HG03571 (cell line): ENCODE measurements at regions not wholly inside any gene's neighbourhood (a gene's known extent, or its start where the extent isn't known, plus 50 kb on each side); places are given as distances from the start of the nearest gene placed in this dataset.
"Not testable (repeated sequence)": the region's sequence is repeated elsewhere in the genome, so short reads cannot be mapped to it uniquely, and the experiment has no call there.

Experiments
- ATAC-seq: cut with Tn5 transposase; IDR thresholded peaks from one replicate; pipeline ENCODE4 v1.9.1; 2021; ENCODE audit not compliant: unreplicated experiment

GRCh38 chr13:66072097-66072496, 1158.0 kb downstream of the PCDH9 start:
- not testable (repeated sequence) for ATAC-seq

DNA sequence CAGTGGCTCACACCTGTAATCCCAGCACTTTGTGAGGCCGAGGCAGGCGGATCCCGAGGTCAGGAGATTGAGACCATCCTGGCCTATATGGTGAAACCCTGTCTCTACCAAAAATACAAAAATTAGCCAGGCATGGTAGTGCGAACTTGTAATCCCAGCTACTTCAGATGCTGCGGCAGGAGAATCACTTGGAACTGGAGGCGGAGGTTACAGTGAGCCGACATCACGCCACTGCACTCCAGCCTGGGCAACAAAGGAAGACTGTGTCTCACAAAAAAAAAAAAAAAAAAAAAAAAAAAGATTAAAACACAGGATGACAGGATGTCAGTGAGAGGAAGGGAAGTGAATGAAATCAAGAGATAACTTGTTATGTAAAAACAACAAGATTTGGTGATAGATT, 1158.5 kb downstream of the PCDH9 start:
- ATAC-seq, result no peak

DNA sequence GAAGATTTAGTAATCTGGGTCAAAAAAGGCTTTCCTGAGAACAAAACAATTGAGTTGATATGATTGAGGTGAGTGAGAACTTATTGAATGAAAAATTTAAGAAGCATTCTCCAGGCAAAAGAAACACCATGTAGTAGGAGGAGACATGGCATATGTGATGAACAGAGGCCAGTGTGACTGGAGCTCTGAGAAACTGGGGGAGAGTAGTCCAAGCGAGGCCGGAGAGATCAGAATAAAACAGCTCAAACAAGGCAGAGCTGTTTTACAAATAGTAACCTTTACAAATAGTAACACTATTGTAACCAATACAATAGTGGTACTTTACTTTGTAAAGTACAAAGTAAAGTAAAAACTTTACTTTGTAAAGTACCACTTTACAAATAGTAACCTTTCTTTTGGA, 1159.1 kb downstream of the PCDH9 start:
- no peak for ATAC-seq

DNA sequence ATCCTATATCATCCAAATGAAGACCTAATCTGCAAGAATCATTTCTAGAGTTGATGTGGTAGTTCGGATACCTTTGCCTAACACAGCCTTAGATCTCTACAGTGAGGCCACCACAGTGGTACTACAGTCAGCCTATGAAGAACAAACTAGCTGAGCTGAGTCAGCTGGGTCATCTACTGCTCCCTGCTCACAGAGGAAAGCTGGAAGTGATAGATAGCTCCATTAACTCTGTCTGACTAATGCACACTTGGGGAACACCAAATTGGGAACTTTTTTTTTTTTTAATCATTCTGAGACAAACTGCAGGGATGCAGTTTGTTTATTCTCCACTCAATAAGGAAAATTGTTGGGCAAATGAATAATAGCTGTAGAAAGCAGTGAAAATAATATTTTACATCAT, 1160.6 kb downstream of the PCDH9 start:
- ATAC-seq, result no peak

- no peak for ATAC-seq
These were observed 1161.5 kb downstream of the PCDH9 start for GRCh38 chr13:66068683-66069082.

DNA sequence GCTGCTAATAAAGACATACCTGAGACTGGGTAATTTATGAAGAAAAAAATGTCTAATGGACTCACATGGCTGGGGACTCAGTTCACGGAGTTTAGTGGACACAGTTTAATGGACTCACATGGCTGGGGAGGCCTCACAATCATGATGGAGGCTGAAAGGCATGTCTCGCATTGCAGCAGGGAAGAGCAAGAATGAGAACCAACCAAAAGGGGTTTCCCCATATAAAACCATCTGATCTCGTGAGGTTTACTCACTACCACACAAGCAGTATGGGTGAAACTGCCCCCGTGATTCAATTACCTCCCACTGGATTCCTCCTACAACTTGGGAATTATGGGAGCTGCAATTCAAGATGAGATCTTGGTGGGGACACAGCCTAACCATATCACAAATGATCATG, 1181.2 kb downstream of the PCDH9 start:
- ATAC-seq, result no peak

- ATAC-seq, result no peak
These were observed 1189.6 kb downstream of the PCDH9 start for GRCh38 chr13:66040506-66040905.

- no peak for ATAC-seq
These were observed 1193.0 kb downstream of the PCDH9 start for GRCh38 chr13:66037096-66037495.

DNA sequence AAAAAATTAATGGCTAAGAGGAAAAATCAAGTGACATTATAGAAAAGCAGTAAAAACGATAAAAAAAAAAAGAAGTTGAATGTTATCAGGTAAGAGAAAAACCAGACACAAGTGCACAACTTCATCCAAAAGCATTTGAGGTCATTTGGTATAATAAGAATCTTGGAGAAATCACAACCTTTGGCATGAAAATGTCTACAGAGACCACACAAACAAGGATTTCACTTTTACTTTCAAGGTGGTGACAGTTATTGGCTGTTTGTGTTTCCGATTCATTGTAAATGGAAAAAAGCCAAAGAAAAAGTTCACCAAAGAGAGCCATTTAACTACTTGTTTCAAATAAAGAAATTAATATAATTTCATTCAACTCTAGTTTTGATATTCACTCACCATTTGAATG, 1193.5 kb downstream of the PCDH9 start:
- ATAC-seq, result no peak

- ATAC-seq, result no peak
These were observed 1194.0 kb downstream of the PCDH9 start for GRCh38 chr13:66036024-66036614.

DNA sequence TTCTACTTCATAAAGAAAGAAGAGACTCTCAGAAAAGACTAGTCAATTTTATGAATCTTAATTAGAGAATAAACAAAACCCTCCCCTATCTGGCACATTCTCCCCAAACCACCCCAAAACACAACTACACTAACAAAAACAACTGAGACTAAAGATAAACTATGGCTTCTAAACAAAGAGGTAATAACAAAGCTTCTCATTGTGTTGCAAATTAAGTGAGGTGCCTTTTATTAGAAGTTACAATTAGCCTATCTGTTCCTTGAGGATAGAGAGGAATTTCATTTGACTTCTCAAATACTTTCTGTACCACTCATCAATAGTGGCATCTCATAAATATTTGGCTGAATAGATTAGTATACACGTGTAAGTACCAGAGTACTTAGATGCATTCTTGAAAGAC, 1196.2 kb downstream of the PCDH9 start:
- no peak for ATAC-seq

- no peak for ATAC-seq
These were observed 1208.3 kb downstream of the PCDH9 start for GRCh38 chr13:66021846-66022245.

DNA sequence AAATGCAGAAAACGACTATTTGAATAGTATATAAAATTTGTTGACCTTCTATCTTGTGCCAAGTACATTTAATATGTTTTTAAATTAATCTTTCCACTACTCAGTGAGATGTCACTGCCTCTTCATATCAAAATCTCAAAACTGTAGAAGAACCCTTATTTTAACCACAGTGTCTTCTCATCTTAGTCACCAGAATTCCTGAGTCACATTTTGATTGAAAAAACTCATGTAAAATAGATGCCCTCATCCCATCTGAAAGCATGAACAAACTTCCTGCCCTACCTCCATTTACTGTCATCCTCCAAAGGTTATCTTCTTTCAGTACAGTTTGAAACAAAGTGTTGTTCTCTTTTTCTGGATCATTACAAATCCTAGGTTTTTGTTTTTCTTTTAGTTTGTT, 1215.4 kb downstream of the PCDH9 start:
- no peak for ATAC-seq

DNA sequence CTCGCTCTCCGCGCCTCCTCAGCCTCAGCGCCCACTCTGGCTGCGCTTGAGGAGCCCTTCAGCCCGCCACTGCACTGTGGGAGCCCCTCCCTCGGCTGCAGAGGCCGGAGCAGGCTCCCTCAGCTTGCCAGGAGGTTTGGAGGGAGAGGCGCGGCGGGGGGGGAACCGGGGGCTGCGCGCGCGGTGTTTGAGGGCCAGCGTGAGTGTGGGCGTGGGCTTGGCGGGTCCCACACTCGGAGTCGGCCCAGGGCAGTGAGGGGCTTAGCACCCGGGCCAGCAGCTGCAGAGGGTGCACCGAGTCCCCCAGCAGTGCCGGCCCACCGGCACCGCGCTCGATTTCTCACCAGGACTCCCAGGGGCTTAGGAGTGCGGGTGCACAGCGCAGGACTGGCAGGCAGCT, 1220.9 kb downstream of the PCDH9 start:
- no peak for ATAC-seq

DNA sequence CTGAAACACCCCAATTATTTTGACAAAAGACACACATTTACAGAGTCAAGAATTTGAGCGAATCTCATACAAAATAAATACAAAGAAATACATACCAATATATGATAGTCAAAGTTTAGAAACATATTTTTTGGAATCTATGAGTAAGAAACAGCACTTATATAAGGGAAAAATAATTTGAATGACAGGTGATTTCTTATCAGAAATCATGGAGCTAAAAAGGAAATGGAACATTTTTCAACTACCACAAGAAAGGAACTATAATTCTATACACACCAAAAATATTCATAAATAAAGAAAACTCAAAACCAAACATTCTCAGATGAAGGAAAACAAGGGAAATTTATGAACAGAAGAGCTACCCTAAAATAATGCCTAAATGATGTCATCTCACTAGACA, 1226.6 kb downstream of the PCDH9 start:
- no peak for ATAC-seq

DNA sequence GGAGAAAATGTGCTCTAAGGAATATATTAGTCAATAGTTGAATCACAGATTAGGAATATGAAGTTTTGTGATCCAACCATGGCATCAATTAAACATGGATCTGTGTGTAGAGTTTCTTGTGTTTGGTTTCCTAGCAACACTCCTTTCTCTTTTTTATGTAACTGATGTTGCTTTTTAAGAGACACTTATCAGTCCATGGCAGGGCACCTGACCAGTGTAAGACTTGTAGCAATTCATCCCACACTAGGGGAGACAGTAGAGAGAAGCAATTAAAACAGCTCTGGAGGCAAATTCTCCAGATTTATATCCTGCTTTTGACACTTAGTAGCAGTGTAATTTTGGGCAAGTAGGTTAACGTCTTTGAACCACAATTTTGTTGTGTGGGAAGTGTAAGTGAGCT, 1229.0 kb downstream of the PCDH9 start:
- no peak for ATAC-seq

- no peak for ATAC-seq
These were observed 1230.7 kb downstream of the PCDH9 start for GRCh38 chr13:65999411-65999810.

- ATAC-seq, result no peak
These were observed 1239.5 kb downstream of the PCDH9 start for GRCh38 chr13:65990684-65991083.

DNA sequence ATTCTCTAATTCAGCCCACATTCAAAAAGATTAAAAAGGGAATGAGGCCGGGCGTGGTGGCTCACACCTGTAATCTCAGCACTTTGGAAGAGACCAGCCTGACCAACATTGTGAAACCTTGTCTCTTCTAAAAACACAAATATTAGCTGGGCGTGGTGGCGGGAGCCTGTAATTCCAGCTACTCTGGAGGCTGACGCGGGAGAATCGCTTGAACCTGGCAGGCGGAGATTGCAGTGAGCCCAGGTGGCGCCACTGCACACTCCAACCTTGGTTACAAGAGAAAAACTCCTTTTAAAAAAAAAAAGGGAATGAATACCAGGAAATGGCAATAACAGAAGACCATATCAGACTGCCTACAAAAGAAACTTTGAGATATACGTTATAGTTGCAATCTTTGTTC, 1244.5 kb downstream of the PCDH9 start:
- ATAC-seq, result no peak

- ATAC-seq, result no peak
These were observed 1252.6 kb downstream of the PCDH9 start for GRCh38 chr13:65977525-65977924.

DNA sequence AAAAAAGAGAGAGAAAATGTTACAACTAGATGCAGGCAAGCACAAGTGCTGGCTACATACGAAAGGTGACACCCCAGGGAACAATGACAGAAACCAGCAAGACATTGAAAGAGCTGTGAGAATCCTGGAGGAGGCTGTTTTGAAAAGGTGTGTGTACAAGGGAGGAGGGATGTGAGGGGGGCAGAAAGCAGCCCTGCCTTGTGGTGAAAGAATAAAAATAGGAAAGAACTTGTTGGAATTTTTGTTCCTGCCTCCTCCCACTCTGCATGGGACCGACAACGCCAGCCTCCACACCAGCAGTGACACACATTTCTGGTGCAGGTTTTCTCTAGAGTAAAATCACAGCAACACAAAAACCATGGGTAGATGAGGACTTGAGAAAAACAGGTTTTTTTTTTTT, 1258.6 kb downstream of the PCDH9 start:
- ATAC-seq, result no peak

GRCh38 chr13:65966991-65967451, 1263.1 kb downstream of the PCDH9 start:
- no peak for ATAC-seq

GRCh38 chr13:65965501-65965900, 1264.6 kb downstream of the PCDH9 start:
- no peak for ATAC-seq

DNA sequence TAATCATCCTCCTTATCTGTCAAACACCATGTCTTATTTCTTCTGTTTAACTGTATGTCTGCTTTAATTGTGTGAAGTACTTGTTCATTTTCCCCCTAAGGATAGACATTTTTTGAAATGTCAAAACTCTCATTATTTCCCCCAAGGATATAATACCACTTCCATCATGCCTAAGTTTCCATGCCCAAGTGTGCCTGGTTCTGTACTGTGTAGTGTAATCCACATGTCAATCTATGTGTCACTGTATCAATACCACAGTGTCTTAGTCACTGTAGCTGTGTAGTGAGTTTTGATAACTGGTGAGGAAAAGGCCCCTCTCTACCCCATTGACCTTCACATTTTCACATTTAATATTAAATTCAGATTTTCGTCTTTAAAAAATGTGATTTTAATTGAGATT, 1265.5 kb downstream of the PCDH9 start:
- ATAC-seq, result no peak
